ENCODE measurements at regions not wholly inside any gene's neighbourhood (a gene's known extent, or its start where the extent isn't known, plus 50 kb on each side); places are given as distances from the start of the nearest gene placed in this dataset.

- TF ChIP-seq PITX1 (CRISPR knock-in tag; IDR thresholded peaks at IDR 0.05), result no peak
- TF ChIP-seq MEIS2 (CRISPR knock-in tag; IDR thresholded peaks at IDR 0.05), result no peak
- TF ChIP-seq ZNF792 (CRISPR knock-in tag; IDR thresholded peaks at IDR 0.05), result no peak
- TF ChIP-seq ARID4A (CRISPR knock-in tag; IDR thresholded peaks at IDR 0.05; ENCODE audit: borderline replicate concordance), result no peak
- no peak for TF ChIP-seq TGIF2 (CRISPR knock-in tag; IDR thresholded peaks at IDR 0.05)
- TF ChIP-seq TCF7 (IDR thresholded peaks at IDR 0.05; ENCODE audit: low read depth), result no peak
- TF ChIP-seq HINFP (CRISPR knock-in tag; IDR thresholded peaks at IDR 0.05; ENCODE audit: low read depth), result no peak
- no peak for TF ChIP-seq KIAA2018 (CRISPR knock-in tag; IDR thresholded peaks at IDR 0.05; ENCODE audit: borderline replicate concordance)
- TF ChIP-seq ZNF263 (CRISPR knock-in tag; IDR thresholded peaks at IDR 0.05), result no peak
- TF ChIP-seq, protein P1, sequence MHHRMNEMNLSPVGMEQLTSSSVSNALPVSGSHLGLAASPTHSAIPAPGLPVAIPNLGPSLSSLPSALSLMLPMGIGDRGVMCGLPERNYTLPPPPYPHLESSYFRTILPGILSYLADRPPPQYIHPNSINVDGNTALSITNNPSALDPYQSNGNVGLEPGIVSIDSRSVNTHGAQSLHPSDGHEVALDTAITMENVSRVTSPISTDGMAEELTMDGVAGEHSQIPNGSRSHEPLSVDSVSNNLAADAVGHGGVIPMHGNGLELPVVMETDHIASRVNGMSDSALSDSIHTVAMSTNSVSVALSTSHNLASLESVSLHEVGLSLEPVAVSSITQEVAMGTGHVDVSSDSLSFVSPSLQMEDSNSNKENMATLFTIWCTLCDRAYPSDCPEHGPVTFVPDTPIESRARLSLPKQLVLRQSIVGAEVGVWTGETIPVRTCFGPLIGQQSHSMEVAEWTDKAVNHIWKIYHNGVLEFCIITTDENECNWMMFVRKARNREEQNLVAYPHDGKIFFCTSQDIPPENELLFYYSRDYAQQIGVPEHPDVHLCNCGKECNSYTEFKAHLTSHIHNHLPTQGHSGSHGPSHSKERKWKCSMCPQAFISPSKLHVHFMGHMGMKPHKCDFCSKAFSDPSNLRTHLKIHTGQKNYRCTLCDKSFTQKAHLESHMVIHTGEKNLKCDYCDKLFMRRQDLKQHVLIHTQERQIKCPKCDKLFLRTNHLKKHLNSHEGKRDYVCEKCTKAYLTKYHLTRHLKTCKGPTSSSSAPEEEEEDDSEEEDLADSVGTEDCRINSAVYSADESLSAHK (CRISPR knock-in tag; IDR thresholded peaks at IDR 0.05; ENCODE audit: borderline replicate concordance), result no peak
- no peak for TF ChIP-seq ATAD3A (CRISPR knock-in tag; IDR thresholded peaks at IDR 0.05)
- TF ChIP-seq ZNF530 (CRISPR knock-in tag; IDR thresholded peaks at IDR 0.05; ENCODE audit: low read depth), result no peak
- TF ChIP-seq ATM (IDR thresholded peaks at IDR 0.05; ENCODE audit: borderline replicate concordance), result no peak
- no peak for TF ChIP-seq NKX3-1 (CRISPR knock-in tag; IDR thresholded peaks at IDR 0.05)
These were observed 1113.8 kb upstream of the LRRTM3 start (continued) for GRCh38 chr10:65811931-65812525.

All from HepG2 (cell line).